ENCODE measurements at regions not wholly inside any gene's neighbourhood (a gene's known extent, or its start where the extent isn't known, plus 50 kb on each side); places are given as distances from the start of the nearest gene placed in this dataset.
"Not testable (repeated sequence)": the region's sequence is repeated elsewhere in the genome, so short reads cannot be mapped to it uniquely, and the experiment has no call there.

DNA sequence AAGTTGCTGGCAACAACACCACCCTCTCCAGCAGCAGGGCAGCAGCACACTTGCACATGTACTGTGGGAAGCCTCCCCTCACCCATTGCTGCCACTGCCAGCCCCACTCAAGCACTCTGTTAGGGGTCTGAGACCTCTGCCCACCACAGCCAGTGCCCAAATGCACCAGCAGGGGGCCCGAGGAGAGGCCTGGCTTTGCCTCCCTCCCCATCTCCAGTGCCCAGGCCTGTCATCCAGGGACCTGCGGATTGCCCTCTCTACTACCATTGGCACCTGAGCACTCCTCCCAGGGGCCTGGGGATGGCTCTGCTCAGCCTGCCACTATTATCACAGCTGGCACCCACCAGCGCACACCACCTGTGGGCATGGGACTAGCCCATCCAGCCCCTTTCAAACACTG is 175.7 kb downstream of the PMAIP1 start:
- peaks cover 14% of the 10 kb centered on the region for H3K9me3 Mint-ChIP-seq
- no peak overlapping the region for H3K27ac Mint-ChIP-seq
- no peaks in the 10 kb centered on the region for H3K36me3 Mint-ChIP-seq (ENCODE audit: low read depth)
- no peak overlapping the region for H3K4me3 Mint-ChIP-seq
- peaks cover 5% of the 10 kb centered on the region for H3K27me3 Mint-ChIP-seq
- no peaks in the 10 kb centered on the region for H3K4me1 Mint-ChIP-seq
- ATAC-seq (replicated peaks) = no peak

DNA sequence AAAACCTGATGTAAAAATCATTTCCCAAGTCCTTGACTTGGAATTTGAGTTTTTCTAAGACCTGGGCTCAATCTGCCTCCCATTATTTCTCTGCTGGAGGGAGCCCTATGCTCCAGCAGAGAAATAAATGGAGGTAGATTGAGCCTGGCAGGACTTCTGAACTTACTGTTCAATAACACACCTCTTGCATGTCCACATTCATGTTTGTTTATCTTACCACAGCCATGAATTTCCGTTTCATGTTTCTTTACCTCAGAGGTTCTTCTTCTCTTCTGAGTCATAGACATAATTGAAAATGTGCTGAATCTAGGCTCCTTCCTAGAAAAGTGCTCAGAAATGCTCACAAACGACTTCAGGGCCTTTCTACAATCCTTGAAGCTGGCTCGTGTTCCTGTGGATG is 170.8 kb downstream of the PMAIP1 start:
- Mint-ChIP-seq H3K9me3 (peaks cover under 1% of the 10 kb centered on the region), H3K36me3 (ENCODE audit: low read depth) (no peaks in the 10 kb centered on the region), H3K4me3 (no peak overlapping the region), H3K27ac (no peak overlapping the region), H3K4me1 (no peaks in the 10 kb centered on the region), H3K27me3 (peaks cover 4% of the 10 kb centered on the region)
- ATAC-seq (replicated peaks) = no peak

DNA sequence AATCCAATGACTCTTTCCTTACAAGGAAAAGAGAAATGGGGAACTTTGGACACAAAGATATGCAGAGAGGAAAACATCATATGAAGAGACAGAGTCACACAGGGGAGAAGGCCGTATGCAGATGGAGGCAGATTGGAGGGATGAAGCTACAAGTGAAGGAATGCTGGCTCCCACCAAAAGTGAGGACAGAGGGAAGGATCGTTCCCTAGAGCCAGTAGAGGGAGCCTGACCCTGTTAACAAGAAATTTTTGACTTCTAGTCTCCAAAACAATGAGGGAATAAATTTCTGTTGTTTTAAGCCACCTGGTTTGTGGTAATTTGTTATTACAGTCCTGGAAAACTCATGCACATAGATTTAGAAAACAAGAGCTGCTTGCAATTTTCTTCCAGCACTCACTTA is 169.3 kb downstream of the PMAIP1 start:
- Mint-ChIP-seq H3K36me3 (ENCODE audit: low read depth) (no peaks in the 10 kb centered on the region), H3K27me3 (peaks cover 9% of the 10 kb centered on the region), H3K9me3 (no peaks in the 10 kb centered on the region), H3K27ac (no peak overlapping the region), H3K4me1 (no peaks in the 10 kb centered on the region), H3K4me3 (no peak overlapping the region)
- no peak for ATAC-seq (replicated peaks)

DNA sequence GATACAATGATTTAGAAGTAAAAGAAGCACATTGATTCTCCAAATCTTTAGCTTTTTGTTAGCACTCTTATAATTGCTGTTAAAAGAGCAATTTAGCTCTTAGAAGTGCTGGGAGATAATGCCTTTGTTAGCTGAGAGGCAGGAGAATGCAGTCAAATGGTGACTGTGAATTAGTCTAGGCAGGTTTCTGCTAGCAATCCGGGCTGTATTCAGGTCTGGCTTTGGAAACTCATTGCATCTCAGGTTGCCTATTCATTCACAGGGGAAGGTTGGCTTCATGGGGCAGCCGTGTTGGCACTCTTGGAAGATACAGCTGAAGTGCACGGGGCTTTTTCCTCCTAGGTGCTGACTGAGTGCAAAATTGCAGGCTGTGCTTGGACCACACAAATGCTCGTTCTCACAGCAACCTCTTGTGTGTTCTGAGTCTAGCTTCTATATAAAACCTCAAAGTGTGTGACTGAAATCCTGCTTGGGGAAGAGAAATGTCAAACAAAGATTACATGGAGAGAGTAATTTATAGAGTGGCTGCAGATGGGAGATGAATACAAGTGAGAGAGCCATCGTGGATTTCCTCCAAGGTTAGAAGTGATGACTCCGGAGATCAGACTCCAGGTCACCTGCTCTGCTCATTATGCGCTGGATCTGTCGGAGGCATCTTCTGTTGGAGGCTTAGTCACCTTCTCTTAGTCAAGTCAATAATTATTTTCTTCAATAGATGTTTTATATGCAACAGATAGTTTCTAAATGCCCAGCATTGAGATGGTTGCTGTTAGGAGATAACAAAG is 167.8 kb downstream of the PMAIP1 start:
- no peak for ATAC-seq (replicated peaks)
- Mint-ChIP-seq H3K27me3 (peaks cover 14% of the 10 kb centered on the region), H3K9me3 (no peaks in the 10 kb centered on the region), H3K4me1 (no peaks in the 10 kb centered on the region), H3K36me3 (ENCODE audit: low read depth) (no peaks in the 10 kb centered on the region), H3K27ac (no peak overlapping the region), H3K4me3 (no peak overlapping the region)

DNA sequence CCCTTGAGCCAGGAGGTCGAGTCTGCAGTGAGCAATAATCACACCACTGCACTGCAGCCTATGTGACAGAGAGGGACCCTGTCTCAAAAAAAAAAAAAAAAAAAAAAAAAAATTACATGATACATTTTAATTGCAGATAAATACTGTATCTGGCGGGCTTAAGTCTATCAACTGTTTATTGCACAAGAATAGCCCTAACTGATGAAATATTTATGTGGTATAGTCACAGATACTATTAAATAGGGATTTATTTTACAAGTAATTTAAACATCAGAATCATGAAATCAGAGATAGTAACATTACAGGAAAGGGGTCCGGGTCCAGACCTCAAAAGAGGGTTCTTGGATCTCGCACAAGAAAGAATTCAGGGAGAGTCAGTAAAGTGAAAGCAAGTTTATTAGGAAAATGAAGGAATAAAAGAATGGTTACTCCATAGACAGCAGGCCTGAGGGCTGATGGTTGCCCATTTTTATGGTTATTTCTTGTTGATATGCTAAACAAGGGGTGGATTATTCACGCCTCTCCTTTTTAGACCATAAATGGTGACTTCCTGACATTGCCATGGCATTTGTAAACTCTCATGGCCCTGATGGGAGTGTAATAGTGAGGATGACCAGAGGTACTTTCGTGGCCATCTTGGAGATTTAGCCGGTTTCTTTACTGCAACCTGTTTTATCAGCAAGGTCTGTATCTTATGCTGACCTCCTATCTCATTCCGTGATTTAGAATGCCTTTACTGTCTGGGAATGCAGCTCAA is 166.6 kb downstream of the PMAIP1 start:
- Mint-ChIP-seq H3K27me3 (peaks cover 18% of the 10 kb centered on the region), H3K27ac (no peak overlapping the region), H3K4me3 (no peak overlapping the region), H3K9me3 (no peaks in the 10 kb centered on the region), H3K4me1 (no peaks in the 10 kb centered on the region), H3K36me3 (ENCODE audit: low read depth) (no peaks in the 10 kb centered on the region)
- no peak for ATAC-seq (replicated peaks)

DNA sequence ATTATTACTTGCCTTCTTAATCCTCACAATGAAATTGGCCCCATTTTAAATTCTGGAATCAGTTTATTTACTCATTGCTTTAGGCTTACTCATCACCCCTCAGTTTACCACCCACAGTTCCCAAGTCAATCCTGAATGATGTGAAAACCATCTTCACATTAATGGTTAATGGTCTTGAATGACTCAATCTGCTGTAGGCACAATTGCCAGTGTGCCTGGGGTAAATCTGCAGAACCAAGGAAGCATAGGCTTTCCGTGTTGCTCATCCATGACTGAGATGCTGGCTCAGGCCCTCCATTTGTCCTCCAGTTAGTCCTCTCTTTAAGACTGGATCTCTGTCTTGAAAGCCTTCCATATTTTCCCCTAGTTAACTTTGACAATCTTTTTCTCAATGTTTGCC is 164.5 kb downstream of the PMAIP1 start:
- H3K27ac Mint-ChIP-seq = no peak overlapping the region
- H3K27me3 Mint-ChIP-seq = peaks cover 22% of the 10 kb centered on the region
- no peaks in the 10 kb centered on the region for H3K4me1 Mint-ChIP-seq
- no peak overlapping the region for H3K4me3 Mint-ChIP-seq
- H3K36me3 Mint-ChIP-seq (ENCODE audit: low read depth) = no peaks in the 10 kb centered on the region
- ATAC-seq (replicated peaks) = no peak
- no peaks in the 10 kb centered on the region for H3K9me3 Mint-ChIP-seq

DNA sequence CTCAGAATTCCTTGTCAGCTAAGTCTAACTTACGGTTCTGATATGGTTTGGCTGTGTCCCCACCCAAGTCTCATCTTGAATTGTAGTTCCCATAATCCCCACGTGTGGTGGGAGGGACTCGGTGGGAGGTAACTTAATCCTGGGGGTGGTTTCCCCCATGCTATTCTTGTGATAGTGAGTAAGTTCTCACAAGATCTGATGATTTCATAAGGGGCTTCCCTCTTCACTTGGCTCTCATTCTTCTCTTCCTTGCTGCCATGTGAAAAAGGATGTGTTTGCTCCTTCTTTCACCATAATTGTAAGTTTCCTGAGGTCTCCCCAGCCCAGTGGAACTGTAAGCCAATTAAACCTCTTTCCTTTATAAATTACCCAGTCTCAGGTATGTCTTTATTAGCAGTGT is 163.0 kb downstream of the PMAIP1 start:
- H3K4me3 Mint-ChIP-seq; H3K9me3 Mint-ChIP-seq; H3K27ac Mint-ChIP-seq; ATAC-seq (replicated peaks); H3K36me3 Mint-ChIP-seq (ENCODE audit: low read depth); H3K4me1 Mint-ChIP-seq: not testable (repeated sequence)
- H3K27me3 Mint-ChIP-seq = peaks cover 22% of the 10 kb centered on the region

DNA sequence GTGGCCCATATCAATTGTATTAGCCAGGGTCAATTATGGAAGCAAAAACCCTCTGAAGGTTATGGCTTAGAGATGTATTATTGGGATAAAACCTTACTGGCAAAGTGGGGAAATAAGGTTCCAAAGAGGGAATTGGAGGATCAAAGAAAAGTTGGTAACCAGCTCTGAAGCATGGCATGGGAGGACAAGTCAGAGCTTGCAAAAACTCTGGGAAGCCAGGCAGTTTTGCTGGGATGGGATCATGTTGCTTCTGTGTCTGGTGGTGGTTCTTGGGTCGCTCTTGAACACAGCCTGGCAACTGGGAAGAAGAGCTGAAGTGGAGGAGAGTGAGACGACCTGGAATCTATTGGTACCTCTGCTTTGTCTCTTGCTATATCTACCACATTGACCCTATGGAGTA is 162.6 kb downstream of the PMAIP1 start:
- no peaks in the 10 kb centered on the region for H3K36me3 Mint-ChIP-seq (ENCODE audit: low read depth)
- no peak for ATAC-seq (replicated peaks)
- H3K27ac Mint-ChIP-seq = no peak overlapping the region
- H3K4me3 Mint-ChIP-seq = no peak overlapping the region
- peaks cover 19% of the 10 kb centered on the region for H3K27me3 Mint-ChIP-seq
- peaks cover 4% of the 10 kb centered on the region for H3K9me3 Mint-ChIP-seq
- no peaks in the 10 kb centered on the region for H3K4me1 Mint-ChIP-seq

DNA sequence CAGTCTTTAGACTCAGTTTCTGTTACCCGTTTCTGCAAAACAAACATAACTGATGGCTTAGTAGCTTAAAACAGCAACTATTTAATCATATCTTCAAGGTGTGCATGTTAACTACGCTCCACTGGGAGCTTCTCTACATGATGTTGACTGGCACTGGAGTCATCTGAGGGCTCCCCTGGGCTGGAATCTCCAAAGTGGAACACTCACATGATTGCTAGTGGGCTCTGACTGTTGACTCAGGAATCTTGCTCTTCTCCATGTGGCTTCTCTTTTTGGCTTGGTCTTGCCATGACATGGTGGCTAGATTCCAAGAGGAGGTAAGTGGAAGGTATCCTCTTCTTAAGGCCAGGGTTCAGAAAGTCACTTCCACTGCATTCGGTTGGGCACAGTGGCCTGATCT is 160.8 kb downstream of the PMAIP1 start:
- Mint-ChIP-seq H3K4me3 (no peak overlapping the region), H3K4me1 (no peaks in the 10 kb centered on the region), H3K9me3 (peaks cover 4% of the 10 kb centered on the region), H3K36me3 (ENCODE audit: low read depth) (no peaks in the 10 kb centered on the region), H3K27me3 (peaks cover 18% of the 10 kb centered on the region), H3K27ac (no peak overlapping the region)
- no peak for ATAC-seq (replicated peaks)

DNA sequence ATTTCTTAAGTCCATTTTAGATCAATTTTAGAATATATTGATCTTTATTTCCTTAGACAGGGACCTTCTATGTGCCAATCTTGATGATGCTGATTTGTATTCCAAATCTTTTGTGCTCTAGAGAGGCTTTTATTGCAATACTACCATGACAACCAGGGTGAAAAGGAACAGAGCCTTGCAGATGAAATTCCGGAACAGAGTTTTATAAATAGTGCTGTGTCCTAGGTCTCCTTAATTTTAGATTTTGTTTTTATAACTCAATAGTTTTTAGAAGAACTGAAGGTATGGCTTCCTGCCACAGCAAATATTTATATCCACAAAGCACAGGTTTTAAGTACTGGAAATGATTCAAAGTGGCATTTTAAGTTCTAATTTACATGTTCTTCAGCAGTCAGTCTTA is 160.2 kb downstream of the PMAIP1 start:
- no peaks in the 10 kb centered on the region for H3K36me3 Mint-ChIP-seq (ENCODE audit: low read depth)
- ATAC-seq (replicated peaks) = no peak
- H3K4me1 Mint-ChIP-seq = no peaks in the 10 kb centered on the region
- peaks cover 4% of the 10 kb centered on the region for H3K9me3 Mint-ChIP-seq
- no peak overlapping the region for H3K4me3 Mint-ChIP-seq
- H3K27me3 Mint-ChIP-seq = peaks cover 18% of the 10 kb centered on the region
- no peak overlapping the region for H3K27ac Mint-ChIP-seq

DNA sequence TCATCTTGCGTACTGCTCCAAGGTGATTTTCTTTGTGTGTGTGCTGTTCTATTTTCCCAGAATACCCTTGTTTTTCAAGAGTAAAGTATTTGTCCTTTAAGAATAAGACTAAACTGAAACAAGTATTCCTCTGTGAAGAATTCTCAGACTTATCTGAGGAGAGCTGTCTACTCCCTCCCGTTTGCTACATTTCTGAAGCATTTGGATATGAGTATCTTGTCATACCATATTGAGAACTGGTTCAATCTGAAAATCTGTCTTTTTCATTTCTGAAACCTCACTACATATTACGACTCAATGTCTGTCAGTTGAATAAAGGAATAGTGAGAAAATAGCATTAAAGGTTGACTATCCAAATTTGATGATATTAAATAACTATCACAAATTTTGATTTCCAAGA is 159.4 kb downstream of the PMAIP1 start:
- ATAC-seq (replicated peaks) = no peak
- Mint-ChIP-seq H3K9me3 (peaks cover 4% of the 10 kb centered on the region), H3K27me3 (peaks cover 13% of the 10 kb centered on the region), H3K36me3 (ENCODE audit: low read depth) (no peaks in the 10 kb centered on the region), H3K4me1 (no peaks in the 10 kb centered on the region), H3K27ac (no peak overlapping the region), H3K4me3 (no peak overlapping the region)

DNA sequence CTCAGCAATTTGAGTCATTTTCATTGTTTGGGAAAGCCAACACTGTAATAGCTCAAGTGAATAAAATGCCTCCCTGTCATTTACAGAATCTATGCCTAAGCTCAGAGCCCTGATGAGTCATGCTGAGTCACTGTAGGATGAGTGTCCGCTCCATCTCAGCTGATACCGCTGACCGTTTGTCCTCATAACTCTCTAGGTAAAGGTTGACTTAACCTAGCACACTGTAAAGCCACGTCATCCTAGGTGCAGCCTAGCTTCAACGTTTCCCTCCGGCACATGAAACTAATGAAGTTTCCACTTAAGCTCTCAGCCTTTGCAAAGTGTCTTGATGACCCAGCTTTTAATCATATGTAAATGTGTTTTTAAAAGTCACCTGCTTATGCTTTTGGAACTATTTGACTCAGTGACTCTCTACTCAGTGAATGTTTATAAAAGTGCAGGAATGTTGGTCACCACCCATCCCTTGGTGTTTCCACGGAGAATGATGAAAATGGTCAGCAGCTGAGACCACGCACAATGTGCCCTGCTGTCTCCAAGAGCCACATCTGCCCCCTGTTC is 154.0 kb downstream of the PMAIP1 start:
- peaks cover 4% of the 10 kb centered on the region for H3K9me3 Mint-ChIP-seq
- no peaks in the 10 kb centered on the region for H3K36me3 Mint-ChIP-seq (ENCODE audit: low read depth)
- ATAC-seq (replicated peaks) = peak; percentile 40
- H3K4me1 Mint-ChIP-seq = no peaks in the 10 kb centered on the region
- no peaks in the 10 kb centered on the region for H3K27me3 Mint-ChIP-seq
- no peak overlapping the region for H3K4me3 Mint-ChIP-seq
- H3K27ac Mint-ChIP-seq = no peak overlapping the region

DNA sequence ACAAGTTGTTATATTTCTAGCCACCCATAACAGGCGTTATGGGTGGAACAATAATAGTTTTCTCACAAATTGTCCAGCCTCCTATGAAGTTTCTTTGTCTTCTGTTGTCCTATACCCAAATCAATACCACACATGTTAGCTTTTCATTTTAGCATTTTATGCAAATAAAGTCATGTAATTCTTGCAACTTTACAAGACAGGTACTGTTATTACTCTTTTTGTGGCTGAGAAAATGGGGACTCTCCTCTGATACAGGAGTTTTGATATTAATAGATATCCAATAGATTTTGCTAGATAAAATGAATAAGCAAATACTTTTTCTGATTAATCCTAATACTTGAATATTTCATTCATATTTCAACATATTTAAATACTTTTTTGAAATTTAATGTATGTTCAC is 151.0 kb downstream of the PMAIP1 start:
- ATAC-seq (replicated peaks) = no peak
- Mint-ChIP-seq H3K27ac (no peak overlapping the region), H3K36me3 (ENCODE audit: low read depth) (no peaks in the 10 kb centered on the region), H3K4me3 (no peak overlapping the region), H3K4me1 (no peaks in the 10 kb centered on the region), H3K9me3 (no peaks in the 10 kb centered on the region), H3K27me3 (no peaks in the 10 kb centered on the region)

DNA sequence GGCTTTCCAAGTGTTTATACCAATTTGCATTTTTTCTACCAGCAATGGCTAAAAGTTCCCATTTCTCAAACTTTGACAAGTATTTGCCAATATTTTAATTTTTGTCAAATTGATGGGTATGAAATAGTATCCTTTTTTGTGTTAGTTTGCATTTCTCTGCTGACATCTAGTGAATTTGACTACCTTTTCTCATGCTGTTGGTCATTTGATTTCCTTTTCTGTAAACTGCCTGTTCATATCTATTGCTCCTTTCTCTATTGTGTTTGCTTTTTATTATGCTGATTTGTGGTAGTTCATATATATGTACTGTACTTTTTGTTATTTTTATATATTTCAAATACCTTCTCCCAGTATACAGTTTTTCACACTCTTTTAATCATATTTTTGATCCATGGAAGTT is 149.4 kb downstream of the PMAIP1 start:
- ATAC-seq (replicated peaks) = no peak
- H3K4me3 Mint-ChIP-seq = no peak overlapping the region
- H3K27me3 Mint-ChIP-seq = no peaks in the 10 kb centered on the region
- no peaks in the 10 kb centered on the region for H3K36me3 Mint-ChIP-seq (ENCODE audit: low read depth)
- H3K27ac Mint-ChIP-seq = no peak overlapping the region
- no peaks in the 10 kb centered on the region for H3K4me1 Mint-ChIP-seq
- no peaks in the 10 kb centered on the region for H3K9me3 Mint-ChIP-seq

DNA sequence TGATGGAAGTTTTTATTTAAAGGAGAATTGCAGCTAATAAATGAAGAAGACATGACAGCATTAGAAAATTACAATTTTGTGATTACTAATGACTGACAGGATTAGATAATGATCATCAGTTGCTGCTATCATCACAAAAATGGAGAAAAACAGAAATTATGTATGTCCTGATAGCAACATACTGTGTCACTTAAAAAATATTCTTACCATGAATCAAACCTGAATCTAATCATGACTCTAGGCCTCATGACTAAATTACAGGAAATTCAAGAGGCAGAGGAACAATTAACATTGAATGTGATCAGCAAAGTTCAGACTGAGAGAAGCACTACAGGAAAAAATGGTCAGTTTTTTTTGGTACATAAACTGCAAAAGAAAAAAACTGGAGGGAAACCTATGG is 147.8 kb downstream of the PMAIP1 start:
- Mint-ChIP-seq H3K4me1 (no peaks in the 10 kb centered on the region), H3K9me3 (no peaks in the 10 kb centered on the region), H3K27ac (no peak overlapping the region), H3K36me3 (ENCODE audit: low read depth) (no peaks in the 10 kb centered on the region), H3K4me3 (no peak overlapping the region), H3K27me3 (no peaks in the 10 kb centered on the region)
- no peak for ATAC-seq (replicated peaks)

Data from activated T-helper 17 cell treated with anti-CD3 and anti-CD28 coated beads, Interleukin-2, amount 50 U/mL, for 72 hours (primary cell).